Activated naive CD8-positive, alpha-beta T cell treated with anti-CD3 and anti-CD28 coated beads, Interleukin-2, amount 50 U/mL, for 24 hours (primary cell): ENCODE measurements at regions not wholly inside any gene's neighbourhood (a gene's known extent, or its start where the extent isn't known, plus 50 kb on each side); places are given as distances from the start of the nearest gene placed in this dataset.
A peak's percentile ranks its signal among the peaks of the same experiment; 100 is the strongest.

Experiments
- ATAC-seq: fragments of 150-1000 bp; cut with Tn5 transposase; one replicate; pipeline ENCODE4 v1.10.0; 2021
- DNase-seq: peaks from one replicate; pipeline ENCODE4 v3.0.0; 2021
- H3K27ac Mint-ChIP-seq: one replicate; pipeline ENCODE4 v1.8.0; 2021; ENCODE audit warnings: mild to moderate bottlenecking, mixed read lengths
- H3K27me3 Mint-ChIP-seq: one replicate; pipeline ENCODE4 v1.8.0; 2021; ENCODE audit warnings: mixed read lengths
- H3K36me3 Mint-ChIP-seq: one replicate; pipeline ENCODE4 v1.8.0; 2021; ENCODE audit warnings: low read depth, mixed read lengths
- H3K4me1 Mint-ChIP-seq: one replicate; pipeline ENCODE4 v1.8.0; 2021; ENCODE audit warnings: mixed read lengths
- H3K4me3 Mint-ChIP-seq: one replicate; pipeline ENCODE4 v1.8.0; 2021; ENCODE audit warnings: mild to moderate bottlenecking, moderate library complexity, mixed read lengths
- H3K9me3 Mint-ChIP-seq: one replicate; pipeline ENCODE4 v1.8.0; 2021; ENCODE audit warnings: mixed read lengths

DNA sequence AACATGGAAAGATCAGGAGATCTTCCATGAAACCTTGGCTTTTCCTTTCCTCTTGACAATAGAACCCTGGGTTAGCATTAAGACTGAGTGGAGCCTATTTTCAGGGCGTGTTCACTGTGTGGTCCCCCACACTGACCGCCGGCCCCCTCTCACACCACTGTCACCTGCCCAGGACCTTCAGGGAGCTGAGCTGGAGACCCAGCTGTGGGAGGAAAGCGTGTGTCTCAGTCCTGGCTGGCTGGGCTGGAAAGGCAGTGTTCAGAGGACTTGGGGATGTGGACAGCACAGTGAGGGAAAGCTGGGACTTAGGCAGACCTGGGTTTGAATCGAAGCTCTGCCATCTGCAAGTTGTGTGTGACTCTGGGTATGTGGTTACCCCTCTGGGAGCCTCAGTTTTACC lies 268.1 kb downstream of the NSG2 start:
- Mint-ChIP-seq H3K27me3 (peaks cover 26% of the 10 kb centered on the region), H3K27ac (no peak overlapping the region), H3K36me3 (no peaks in the 10 kb centered on the region), H3K4me1 (peaks cover 2% of the 10 kb centered on the region), H3K4me3 (no peak overlapping the region), H3K9me3 (no peaks in the 10 kb centered on the region)
- DNase-seq (no peak), ATAC-seq (no peak)

DNA sequence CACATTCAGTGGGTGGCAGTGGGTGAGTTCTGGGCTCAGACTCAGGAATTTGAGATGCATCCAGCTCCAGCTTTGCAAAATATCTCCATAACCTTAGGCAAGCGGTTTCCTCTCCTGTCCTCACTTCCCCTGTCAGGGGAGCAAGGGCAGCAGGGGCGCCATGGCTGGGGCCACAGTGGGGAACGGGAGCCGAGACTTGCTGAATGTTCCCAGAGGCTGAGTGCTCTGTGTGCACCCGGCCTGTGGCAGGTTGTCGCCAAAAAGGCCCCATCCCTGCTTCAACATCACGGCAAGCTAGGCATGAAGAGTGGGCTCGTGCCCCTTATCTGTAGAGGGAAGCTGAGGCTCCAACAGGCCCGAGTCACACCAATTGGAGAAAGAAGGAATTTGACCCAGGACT lies 268.8 kb downstream of the NSG2 start:
- Mint-ChIP-seq H3K27ac (no peak overlapping the region), H3K4me1 (peaks cover 2% of the 10 kb centered on the region), H3K27me3 (peaks cover 26% of the 10 kb centered on the region), H3K9me3 (no peaks in the 10 kb centered on the region), H3K4me3 (no peak overlapping the region), H3K36me3 (no peaks in the 10 kb centered on the region)
- ATAC-seq, result no peak
- no peak for DNase-seq

GRCh38 chr5:174315471-174315870 lies 270.0 kb downstream of the NSG2 start:
- H3K9me3 Mint-ChIP-seq, result no peaks in the 10 kb centered on the region
- H3K36me3 Mint-ChIP-seq, result no peaks in the 10 kb centered on the region
- DNase-seq (no peak), ATAC-seq (no peak)
- H3K4me3 Mint-ChIP-seq, result no peak overlapping the region
- peaks cover 2% of the 10 kb centered on the region for H3K4me1 Mint-ChIP-seq
- H3K27me3 Mint-ChIP-seq, result peaks cover 23% of the 10 kb centered on the region
- H3K27ac Mint-ChIP-seq, result no peak overlapping the region

GRCh38 chr5:174315871-174316270 lies 270.4 kb downstream of the NSG2 start:
- DNase-seq, result no peak
- ATAC-seq, result no peak
- Mint-ChIP-seq H3K27me3 (peaks cover 19% of the 10 kb centered on the region), H3K4me3 (no peak overlapping the region), H3K9me3 (no peaks in the 10 kb centered on the region), H3K27ac (no peak overlapping the region), H3K36me3 (no peaks in the 10 kb centered on the region), H3K4me1 (peaks cover 2% of the 10 kb centered on the region)

DNA sequence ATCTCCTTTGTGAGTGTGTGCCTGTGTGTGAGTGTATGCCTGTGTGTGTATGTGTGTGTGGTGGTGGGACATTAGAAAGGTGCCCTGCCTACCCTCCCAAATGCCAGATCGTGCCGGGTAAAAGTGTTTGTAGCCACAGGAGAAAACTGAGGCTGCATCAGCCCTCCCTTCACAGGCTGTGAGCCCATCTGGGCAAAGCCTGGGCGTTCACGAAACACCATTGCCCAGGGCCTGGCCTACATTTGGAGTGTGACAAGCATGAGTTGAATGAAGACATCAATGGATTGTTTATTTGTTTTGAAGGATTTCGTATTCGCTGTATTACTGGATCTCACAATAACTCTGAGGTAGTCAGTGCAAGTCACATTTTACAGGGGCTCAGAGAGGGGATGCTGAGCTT lies 270.8 kb downstream of the NSG2 start:
- DNase-seq (no peak), ATAC-seq (no peak)
- Mint-ChIP-seq H3K4me3 (no peak overlapping the region), H3K36me3 (no peaks in the 10 kb centered on the region), H3K9me3 (no peaks in the 10 kb centered on the region), H3K27ac (no peak overlapping the region), H3K4me1 (peaks cover 2% of the 10 kb centered on the region), H3K27me3 (peaks cover 18% of the 10 kb centered on the region)

DNA sequence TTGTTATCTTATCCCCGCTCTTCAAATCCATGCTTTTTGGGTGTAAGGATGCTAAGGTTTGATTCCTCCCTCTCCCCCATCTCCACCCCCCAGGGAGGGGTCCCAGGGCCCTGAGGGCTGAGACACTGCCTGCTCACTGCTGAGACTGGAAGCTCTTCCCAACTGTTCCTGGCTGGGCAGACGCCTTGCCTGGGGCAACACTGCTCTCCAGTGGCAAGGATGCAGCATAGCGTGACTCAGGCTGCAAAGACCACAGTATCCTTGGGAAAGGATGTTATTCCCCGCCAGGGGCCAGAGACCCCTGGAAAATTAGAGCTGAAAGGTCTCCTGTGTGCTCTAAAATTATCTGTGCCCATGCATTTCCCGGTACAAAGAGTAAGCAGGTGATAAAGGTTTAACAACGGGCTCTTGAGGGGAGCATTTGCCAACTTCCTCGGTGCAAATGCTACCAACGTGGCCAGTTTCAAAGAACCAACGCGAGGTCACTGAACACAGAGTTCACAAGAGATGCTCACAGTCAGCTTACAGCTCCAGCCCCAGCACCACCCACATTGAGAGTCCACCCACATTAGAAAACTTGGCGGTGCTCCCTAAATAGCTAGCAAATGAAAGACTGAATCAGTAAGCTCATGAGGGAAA lies 271.9 kb downstream of the NSG2 start:
- ATAC-seq (no peak), DNase-seq (no peak)
- Mint-ChIP-seq H3K4me3 (no peak overlapping the region), H3K9me3 (no peaks in the 10 kb centered on the region), H3K27me3 (peaks cover 20% of the 10 kb centered on the region), H3K4me1 (peaks cover 2% of the 10 kb centered on the region), H3K36me3 (no peaks in the 10 kb centered on the region), H3K27ac (no peak overlapping the region)

DNA sequence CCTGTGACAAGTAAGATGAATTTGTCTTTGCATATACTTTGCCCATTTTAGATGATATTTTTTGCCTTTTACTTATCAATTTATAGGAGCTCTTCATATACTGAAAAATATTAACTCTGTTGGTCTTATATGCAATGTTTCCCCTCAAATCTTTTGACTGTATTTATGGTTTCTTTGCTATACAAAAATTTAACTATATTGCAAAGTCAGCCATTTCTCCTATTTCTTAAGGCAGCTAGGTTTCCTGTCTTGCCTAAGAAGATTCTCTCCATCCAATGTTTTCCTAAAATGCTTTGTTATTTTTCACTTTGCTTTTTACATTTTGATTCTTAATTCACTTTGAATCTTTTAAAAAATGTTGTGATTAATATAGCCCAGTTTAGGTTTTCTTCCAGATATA lies 273.1 kb downstream of the NSG2 start:
- Mint-ChIP-seq H3K27ac (no peak overlapping the region), H3K4me3 (no peak overlapping the region), H3K9me3 (no peaks in the 10 kb centered on the region), H3K36me3 (no peaks in the 10 kb centered on the region), H3K4me1 (no peaks in the 10 kb centered on the region), H3K27me3 (peaks cover 17% of the 10 kb centered on the region)
- DNase-seq (no peak), ATAC-seq (no peak)

DNA sequence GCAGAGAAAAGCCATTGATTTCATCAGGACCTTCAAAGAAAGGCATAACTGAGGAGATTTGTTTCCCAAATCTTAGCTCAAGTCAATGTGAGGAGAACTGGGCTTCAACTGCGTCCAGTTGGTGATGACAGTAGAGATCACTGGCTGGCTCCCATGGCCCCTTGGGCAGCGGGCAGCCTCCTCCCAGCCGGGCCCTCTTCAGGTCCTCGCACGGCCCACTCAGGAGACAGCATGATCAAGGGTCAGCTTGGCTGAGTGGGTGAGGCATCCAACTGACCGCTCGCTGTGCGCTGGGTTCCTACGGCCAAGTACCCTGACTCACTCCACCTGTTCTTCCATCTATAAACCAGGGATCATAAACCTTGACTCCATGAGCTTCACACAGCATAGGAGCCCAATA lies 274.0 kb downstream of the NSG2 start:
- H3K4me3 Mint-ChIP-seq, result no peak overlapping the region
- ATAC-seq, result no peak
- no peak for DNase-seq
- no peaks in the 10 kb centered on the region for H3K9me3 Mint-ChIP-seq
- no peaks in the 10 kb centered on the region for H3K36me3 Mint-ChIP-seq
- H3K27me3 Mint-ChIP-seq, result peaks cover 21% of the 10 kb centered on the region
- no peaks in the 10 kb centered on the region for H3K4me1 Mint-ChIP-seq
- no peak overlapping the region for H3K27ac Mint-ChIP-seq

DNA sequence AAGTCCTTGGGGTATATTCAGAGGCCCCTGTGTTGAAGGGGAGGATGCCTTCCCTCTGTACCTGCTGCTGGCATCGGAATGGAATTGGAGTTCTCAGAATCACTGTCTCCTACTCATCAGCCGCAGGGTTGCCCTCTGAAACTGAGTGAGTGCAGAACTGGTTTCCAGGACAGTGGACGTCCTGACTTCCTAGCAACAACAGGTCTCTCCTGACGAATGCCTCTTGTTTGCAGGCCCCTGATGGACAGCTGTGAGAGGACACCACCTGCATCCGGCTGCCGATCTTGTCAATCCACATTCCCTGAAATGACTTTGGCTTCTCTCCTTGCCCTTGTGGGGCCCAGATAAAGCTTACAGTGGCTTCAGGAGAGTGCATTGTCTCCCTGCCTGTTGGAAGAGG lies 274.5 kb downstream of the NSG2 start:
- no peaks in the 10 kb centered on the region for H3K36me3 Mint-ChIP-seq
- DNase-seq (no peak), ATAC-seq (no peak)
- peaks cover 20% of the 10 kb centered on the region for H3K27me3 Mint-ChIP-seq
- H3K4me1 Mint-ChIP-seq, result no peaks in the 10 kb centered on the region
- no peak overlapping the region for H3K4me3 Mint-ChIP-seq
- no peaks in the 10 kb centered on the region for H3K9me3 Mint-ChIP-seq
- no peak overlapping the region for H3K27ac Mint-ChIP-seq

DNA sequence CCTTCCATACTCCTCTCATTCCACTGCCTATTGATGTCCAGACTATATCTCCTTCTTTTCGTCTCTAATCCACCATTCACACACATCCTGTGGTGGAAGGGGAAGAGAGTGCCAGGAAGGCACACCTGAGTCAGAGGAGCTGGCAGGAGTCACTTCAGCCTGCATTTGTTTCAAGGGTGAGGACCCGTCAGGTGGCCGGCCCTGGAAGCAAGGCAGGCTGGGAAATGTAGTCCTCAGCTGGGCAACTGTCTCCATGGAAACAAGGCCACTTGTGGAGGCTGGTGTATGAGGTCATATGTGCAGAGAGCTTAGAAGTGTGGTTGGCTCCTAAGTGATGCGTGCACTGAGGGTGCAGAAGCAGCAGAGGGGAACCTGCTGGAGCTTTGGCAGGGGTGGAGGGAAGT lies 278.4 kb downstream of the NSG2 start:
- H3K27me3 Mint-ChIP-seq, result peaks cover 22% of the 10 kb centered on the region
- ATAC-seq (no peak), DNase-seq (no peak)
- no peaks in the 10 kb centered on the region for H3K36me3 Mint-ChIP-seq
- H3K9me3 Mint-ChIP-seq, result no peaks in the 10 kb centered on the region
- H3K27ac Mint-ChIP-seq, result no peak overlapping the region
- no peaks in the 10 kb centered on the region for H3K4me1 Mint-ChIP-seq
- H3K4me3 Mint-ChIP-seq, result no peak overlapping the region

- DNase-seq, result no peak
- no peaks in the 10 kb centered on the region for H3K36me3 Mint-ChIP-seq
- no peaks in the 10 kb centered on the region for H3K4me1 Mint-ChIP-seq
- ATAC-seq, result no peak
- no peak overlapping the region for H3K27ac Mint-ChIP-seq
- no peaks in the 10 kb centered on the region for H3K9me3 Mint-ChIP-seq
- no peak overlapping the region for H3K4me3 Mint-ChIP-seq
- peaks cover 22% of the 10 kb centered on the region for H3K27me3 Mint-ChIP-seq
These were observed 279.2 kb downstream of the NSG2 start for GRCh38 chr5:174324680-174325079.

DNA sequence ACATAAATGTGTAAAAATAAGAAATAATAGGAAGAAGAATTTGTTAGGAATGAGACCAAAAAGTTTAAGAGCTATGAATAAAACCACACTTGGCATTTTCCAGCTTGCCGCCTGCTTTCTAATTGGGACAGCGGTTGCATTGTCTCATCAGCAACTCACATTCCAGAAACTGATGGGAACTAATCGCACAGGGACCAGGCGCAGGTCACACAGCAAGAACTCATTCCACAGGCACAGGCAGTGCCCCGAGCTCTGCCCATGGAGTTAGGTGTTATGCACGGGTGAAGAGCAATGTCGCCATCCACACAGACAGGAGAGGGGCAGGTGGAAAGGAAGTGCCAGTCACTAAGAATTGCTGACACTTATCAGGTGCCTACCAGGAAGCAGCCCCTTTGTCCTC lies 279.9 kb downstream of the NSG2 start:
- no peak overlapping the region for H3K27ac Mint-ChIP-seq
- DNase-seq, result no peak
- no peak overlapping the region for H3K4me3 Mint-ChIP-seq
- ATAC-seq, result no peak
- no peaks in the 10 kb centered on the region for H3K9me3 Mint-ChIP-seq
- no peaks in the 10 kb centered on the region for H3K4me1 Mint-ChIP-seq
- no peaks in the 10 kb centered on the region for H3K36me3 Mint-ChIP-seq
- H3K27me3 Mint-ChIP-seq, result peaks cover 19% of the 10 kb centered on the region

DNA sequence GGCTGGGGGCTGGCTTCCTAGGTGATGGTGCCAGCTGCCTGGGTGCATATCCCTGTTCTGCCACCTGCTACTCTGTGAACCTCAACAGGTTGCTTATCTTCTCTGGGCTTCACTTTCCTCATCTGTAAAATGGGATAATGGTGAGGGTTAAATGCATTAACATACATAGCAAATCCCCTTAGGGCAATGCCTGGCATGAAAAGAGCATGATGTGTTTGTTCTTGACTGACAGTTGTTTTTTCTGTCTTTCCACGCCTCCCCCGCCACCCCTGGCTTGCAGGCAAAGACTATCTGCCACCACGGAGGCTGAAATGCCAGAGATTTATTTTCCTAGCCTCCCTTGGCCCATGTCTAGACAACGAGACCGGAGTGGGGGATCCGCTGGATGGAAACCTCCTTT lies 280.5 kb downstream of the NSG2 start:
- Mint-ChIP-seq H3K27me3 (peaks cover 19% of the 10 kb centered on the region), H3K4me3 (no peak overlapping the region), H3K4me1 (no peaks in the 10 kb centered on the region), H3K36me3 (no peaks in the 10 kb centered on the region), H3K27ac (no peak overlapping the region), H3K9me3 (no peaks in the 10 kb centered on the region)
- no peak for ATAC-seq
- DNase-seq, result no peak

DNA sequence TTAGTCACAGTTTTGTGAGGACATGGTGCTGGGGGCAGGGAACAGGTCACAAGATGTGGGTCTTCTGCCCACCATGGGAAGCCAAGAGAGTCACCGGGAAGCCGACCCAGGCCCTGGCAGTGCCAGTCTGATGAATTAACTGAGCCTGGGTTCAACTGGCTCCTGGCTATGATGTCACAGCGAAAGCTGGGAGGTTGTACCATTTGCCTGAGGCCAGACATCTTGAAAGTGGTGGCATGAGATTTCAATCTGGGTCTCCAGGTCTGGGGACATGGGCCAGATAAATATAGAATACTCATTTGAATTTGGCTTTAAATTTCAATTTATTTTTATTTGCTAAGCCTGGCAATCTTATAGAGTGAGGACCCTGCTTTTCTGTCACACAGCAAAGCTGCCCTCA lies 280.9 kb downstream of the NSG2 start:
- DNase-seq (no peak), ATAC-seq (no peak)
- no peak overlapping the region for H3K27ac Mint-ChIP-seq
- peaks cover 16% of the 10 kb centered on the region for H3K27me3 Mint-ChIP-seq
- H3K9me3 Mint-ChIP-seq, result no peaks in the 10 kb centered on the region
- H3K4me3 Mint-ChIP-seq, result no peak overlapping the region
- H3K36me3 Mint-ChIP-seq, result no peaks in the 10 kb centered on the region
- no peaks in the 10 kb centered on the region for H3K4me1 Mint-ChIP-seq

- ATAC-seq, result peak; percentile 15
- Mint-ChIP-seq H3K36me3 (no peaks in the 10 kb centered on the region), H3K27ac (no peak overlapping the region)
These were observed 281.9 kb downstream of the NSG2 start for GRCh38 chr5:174327317-174327864.

GRCh38 chr5:174327896-174328295 lies 282.4 kb downstream of the NSG2 start:
- Mint-ChIP-seq H3K4me3 (no peak overlapping the region), H3K9me3 (no peaks in the 10 kb centered on the region), H3K27ac (no peak overlapping the region), H3K27me3 (peaks cover 11% of the 10 kb centered on the region), H3K4me1 (no peaks in the 10 kb centered on the region), H3K36me3 (no peaks in the 10 kb centered on the region)
- no peak for ATAC-seq
- DNase-seq, result no peak

More at GRCh38 chr5:174327317-174327864, 281.9 kb downstream of the NSG2 start:
- Mint-ChIP-seq H3K27me3 (peaks cover 14% of the 10 kb centered on the region), H3K4me3 (no peak overlapping the region), H3K4me1 (no peaks in the 10 kb centered on the region), H3K9me3 (no peaks in the 10 kb centered on the region)
- peak; percentile 60 for DNase-seq
